NCI-H82 treated with DMSO at 0.1 percent for 48 hours (cell line): ENCODE measurements at regions not wholly inside any gene's neighbourhood (a gene's known extent, or its start where the extent isn't known, plus 50 kb on each side); places are given as distances from the start of the nearest gene placed in this dataset.
"Not testable (repeated sequence)": the region's sequence is repeated elsewhere in the genome, so short reads cannot be mapped to it uniquely, and the experiment has no call there.

ENCODE experiments used
- DNase-seq: peaks from one replicate; lab custom pipeline; 2025; ENCODE audit not compliant: unreplicated experiment; lab: John Stamatoyannopoulos, UW

GRCh38 chr9:135349212-135350002 lies 130.2 kb upstream of the PPP1R26 start:
- no peak for DNase-seq

- DNase-seq = no peak
Observed at GRCh38 chr9:135350003-135350315, 129.6 kb upstream of the PPP1R26 start.

GRCh38 chr9:135353935-135354334 lies 125.6 kb upstream of the PPP1R26 start:
- DNase-seq = no peak

GRCh38 chr9:135355521-135356011 lies 124.0 kb upstream of the PPP1R26 start:
- DNase-seq = no peak

GRCh38 chr9:135356021-135356420 lies 123.6 kb upstream of the PPP1R26 start:
- no peak for DNase-seq

GRCh38 chr9:135356796-135357195 lies 122.8 kb upstream of the PPP1R26 start:
- no peak for DNase-seq

- no peak for DNase-seq
Observed at GRCh38 chr9:135357863-135358551, 121.6 kb upstream of the PPP1R26 start.

GRCh38 chr9:135358552-135358940 lies 121.0 kb upstream of the PPP1R26 start:
- DNase-seq = no peak

GRCh38 chr9:135359764-135360163 lies 119.8 kb upstream of the PPP1R26 start:
- DNase-seq = no peak

GRCh38 chr9:135360617-135361016 lies 119.0 kb upstream of the PPP1R26 start:
- no peak for DNase-seq

- DNase-seq = not testable (repeated sequence)
Observed at GRCh38 chr9:135361668-135362067, 117.9 kb upstream of the PPP1R26 start.

- no peak for DNase-seq
Observed at GRCh38 chr9:135363596-135363995, 116.0 kb upstream of the PPP1R26 start.

GRCh38 chr9:135365013-135365768 lies 114.4 kb upstream of the PPP1R26 start:
- DNase-seq = no peak

GRCh38 chr9:135366104-135366503 lies 113.5 kb upstream of the PPP1R26 start:
- DNase-seq = no peak

- no peak for DNase-seq
Observed at GRCh38 chr9:135369412-135369990, 110.1 kb upstream of the PPP1R26 start.

GRCh38 chr9:135370411-135371375 lies 108.9 kb upstream of the PPP1R26 start:
- DNase-seq = no peak

GRCh38 chr9:135371535-135371934 lies 108.0 kb upstream of the PPP1R26 start:
- no peak for DNase-seq

GRCh38 chr9:135372036-135372435 lies 107.5 kb upstream of the PPP1R26 start:
- DNase-seq = no peak

GRCh38 chr9:135372501-135373008 lies 107.0 kb upstream of the PPP1R26 start:
- DNase-seq = no peak

GRCh38 chr9:135373151-135373685 lies 106.4 kb upstream of the PPP1R26 start:
- no peak for DNase-seq
